Stimulated activated memory B cell treated with anti-CD40 and anti-IgM and Interleukin-4, amounts not matched to agents 10 μg/mL and 1 μg/mL and 100 μg/mL, for 72 hours (primary cell): ENCODE measurements at regions not wholly inside any gene's neighbourhood (a gene's known extent, or its start where the extent isn't known, plus 50 kb on each side); places are given as distances from the start of the nearest gene placed in this dataset.
"Not testable (repeated sequence)": the region's sequence is repeated elsewhere in the genome, so short reads cannot be mapped to it uniquely, and the experiment has no call there.

Experiments
- ATAC-seq: fragments of 150-1000 bp; cut with Tn5 transposase; 2 replicates; pipeline ENCODE4 v1.10.0; 2021
- H3K27ac Mint-ChIP-seq: one replicate; pipeline ENCODE4 v1.8.0; 2022; ENCODE audit warnings: mild to moderate bottlenecking, mixed read lengths
- H3K27me3 Mint-ChIP-seq: one replicate; pipeline ENCODE4 v1.8.0; 2022; ENCODE audit warnings: mixed read lengths
- H3K36me3 Mint-ChIP-seq: one replicate; pipeline ENCODE4 v1.8.0; 2022; ENCODE audit warnings: mixed read lengths
- H3K4me1 Mint-ChIP-seq: one replicate; pipeline ENCODE4 v1.8.0; 2022; ENCODE audit warnings: mixed read lengths
- H3K4me3 Mint-ChIP-seq: one replicate; pipeline ENCODE4 v1.8.0; 2022; ENCODE audit warnings: mild to moderate bottlenecking, moderate library complexity, mixed read lengths
- H3K9me3 Mint-ChIP-seq: one replicate; pipeline ENCODE4 v1.8.0; 2022; ENCODE audit warnings: mixed read lengths

DNA sequence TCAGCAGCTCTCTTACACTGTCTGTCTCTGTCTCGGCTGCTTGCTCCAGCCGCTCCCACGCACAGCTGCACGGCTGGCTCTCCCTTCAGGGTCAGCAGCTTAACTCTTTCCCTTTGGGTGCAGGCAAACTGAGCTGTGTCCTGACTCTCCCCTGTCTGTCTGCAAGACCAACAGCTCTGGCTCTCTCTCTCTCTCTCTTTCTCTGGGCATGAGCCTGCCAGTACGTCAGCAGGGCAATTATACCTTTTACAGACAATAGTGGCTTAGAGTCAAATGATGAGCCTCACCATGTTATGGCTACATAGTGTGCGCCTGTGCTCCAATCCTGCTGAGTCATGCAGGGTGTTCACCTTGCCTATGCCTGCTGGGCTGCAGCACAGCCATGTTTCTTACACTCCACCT, 120.5 kb upstream of the DDHD1 start:
- Mint-ChIP-seq H3K36me3 (no peaks in the 10 kb centered on the region), H3K9me3 (no peaks in the 10 kb centered on the region), H3K4me3 (no peak overlapping the region), H3K4me1 (no peaks in the 10 kb centered on the region), H3K27me3 (no peaks in the 10 kb centered on the region), H3K27ac (no peak overlapping the region)
- ATAC-seq, result no peak

- no peak overlapping the region for H3K4me3 Mint-ChIP-seq
- no peaks in the 10 kb centered on the region for H3K4me1 Mint-ChIP-seq
- peaks cover 6% of the 10 kb centered on the region for H3K36me3 Mint-ChIP-seq
- peaks cover 10% of the 10 kb centered on the region for H3K9me3 Mint-ChIP-seq
- H3K27ac Mint-ChIP-seq, result no peak overlapping the region
- no peaks in the 10 kb centered on the region for H3K27me3 Mint-ChIP-seq
- no peak for ATAC-seq
Measured at GRCh38 chr14:53265025-53265424, 111.9 kb upstream of the DDHD1 start.

GRCh38 chr14:53260928-53261327, 107.8 kb upstream of the DDHD1 start:
- Mint-ChIP-seq H3K27me3 (no peaks in the 10 kb centered on the region), H3K4me1 (no peaks in the 10 kb centered on the region), H3K27ac (no peak overlapping the region), H3K9me3 (peaks cover 10% of the 10 kb centered on the region), H3K36me3 (peaks cover 6% of the 10 kb centered on the region), H3K4me3 (no peak overlapping the region)
- no peak for ATAC-seq

- no peak overlapping the region for H3K27ac Mint-ChIP-seq
- peaks cover 6% of the 10 kb centered on the region for H3K36me3 Mint-ChIP-seq
- no peaks in the 10 kb centered on the region for H3K4me1 Mint-ChIP-seq
- no peak for ATAC-seq
- H3K9me3 Mint-ChIP-seq, result peaks cover 10% of the 10 kb centered on the region
- H3K4me3 Mint-ChIP-seq, result no peak overlapping the region
- H3K27me3 Mint-ChIP-seq, result no peaks in the 10 kb centered on the region
Measured at GRCh38 chr14:53260286-53260685, 107.2 kb upstream of the DDHD1 start.

DNA sequence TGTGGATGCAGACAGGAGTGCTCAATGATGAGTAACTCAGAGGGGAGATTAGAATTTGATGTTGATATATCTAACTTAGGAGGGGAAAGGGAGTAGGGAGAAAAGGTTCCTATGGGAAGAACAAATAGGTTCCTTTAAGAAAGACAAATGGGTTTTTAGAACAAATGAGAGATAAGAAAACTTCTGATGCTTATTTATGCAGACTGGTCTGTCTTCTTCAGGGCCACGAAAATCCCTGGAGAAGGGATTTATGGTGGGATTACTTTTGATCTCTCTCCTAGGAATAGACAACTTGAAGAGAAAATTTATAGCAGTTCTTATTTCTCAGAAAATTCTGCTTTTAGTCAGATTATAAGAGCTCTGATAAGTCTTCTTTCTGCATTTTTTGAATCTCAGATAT, 99.0 kb upstream of the DDHD1 start:
- Mint-ChIP-seq H3K9me3 (peaks cover 15% of the 10 kb centered on the region), H3K4me1 (no peaks in the 10 kb centered on the region), H3K4me3 (no peak overlapping the region), H3K27me3 (no peaks in the 10 kb centered on the region), H3K36me3 (peaks cover 4% of the 10 kb centered on the region), H3K27ac (no peak overlapping the region)
- ATAC-seq, result no peak

GRCh38 chr14:53249059-53249458, 95.9 kb upstream of the DDHD1 start:
- no peaks in the 10 kb centered on the region for H3K4me1 Mint-ChIP-seq
- H3K36me3 Mint-ChIP-seq, result peaks cover 17% of the 10 kb centered on the region
- no peak for ATAC-seq
- H3K27me3 Mint-ChIP-seq, result no peaks in the 10 kb centered on the region
- H3K27ac Mint-ChIP-seq, result no peak overlapping the region
- H3K9me3 Mint-ChIP-seq, result peaks cover 22% of the 10 kb centered on the region
- H3K4me3 Mint-ChIP-seq, result no peak overlapping the region

DNA sequence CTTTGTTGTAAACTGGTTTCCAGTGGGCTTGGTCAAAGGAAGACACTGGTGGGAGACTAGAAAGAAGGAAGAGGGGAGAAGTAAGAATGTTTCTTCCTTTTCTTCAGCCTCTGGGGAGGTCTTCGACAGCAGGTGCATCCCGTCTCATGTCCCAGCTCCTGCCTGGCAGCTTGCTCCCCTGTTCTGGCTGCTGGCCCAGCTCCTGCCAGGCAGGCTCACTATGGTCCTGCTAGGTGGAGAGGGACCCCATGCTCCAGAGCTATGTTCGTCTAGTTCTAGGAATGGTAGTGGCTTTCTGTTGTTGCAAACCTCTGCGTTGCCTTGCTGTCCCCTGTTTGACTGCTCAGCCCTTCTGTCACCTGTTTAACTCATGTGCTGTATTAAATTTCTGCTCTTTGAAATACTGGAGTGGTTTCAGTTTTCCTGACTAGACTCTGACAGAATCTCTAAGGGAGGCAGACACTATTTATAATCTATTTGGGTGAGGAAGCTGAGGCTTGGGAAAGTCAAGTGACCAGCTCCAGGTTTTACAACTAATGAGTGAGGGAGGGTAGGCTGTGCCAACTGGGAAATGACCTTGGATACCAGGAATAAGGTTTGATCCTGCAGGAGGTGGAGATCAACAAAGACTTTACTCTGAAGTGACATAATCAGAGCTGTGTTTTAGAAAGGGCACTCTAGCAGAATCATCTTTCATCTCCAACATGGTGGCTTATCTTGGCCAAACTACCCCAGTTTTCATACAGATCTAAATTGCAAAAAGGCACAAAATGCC, 94.7 kb upstream of the DDHD1 start:
- H3K4me3 Mint-ChIP-seq, result no peak overlapping the region
- H3K4me1 Mint-ChIP-seq, result no peaks in the 10 kb centered on the region
- H3K36me3 Mint-ChIP-seq, result peaks cover 15% of the 10 kb centered on the region
- no peaks in the 10 kb centered on the region for H3K27me3 Mint-ChIP-seq
- H3K27ac Mint-ChIP-seq, result no peak overlapping the region
- ATAC-seq, result no peak
- peaks cover 18% of the 10 kb centered on the region for H3K9me3 Mint-ChIP-seq

DNA sequence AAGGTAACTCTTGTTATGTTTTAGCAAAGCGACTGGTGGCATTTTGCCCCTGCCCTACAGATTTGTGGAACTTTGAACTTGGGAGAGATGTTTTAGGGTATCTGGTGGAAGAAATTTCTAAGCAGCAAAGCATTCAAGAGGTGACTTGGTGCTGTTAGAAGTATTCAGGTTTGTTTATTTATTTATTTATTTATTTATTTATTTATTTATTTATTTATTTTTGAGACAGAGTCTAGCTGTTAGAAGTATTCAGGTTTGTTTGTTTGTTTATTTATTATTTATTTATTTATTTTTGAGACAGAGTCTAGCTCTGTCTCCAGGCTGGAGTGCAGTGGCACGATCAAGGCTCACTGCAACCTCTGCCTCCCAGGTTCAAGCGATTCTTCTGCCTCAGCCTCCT, 89.8 kb upstream of the DDHD1 start:
- not testable (repeated sequence) for H3K27me3 Mint-ChIP-seq, H3K27ac Mint-ChIP-seq, H3K4me1 Mint-ChIP-seq, ATAC-seq, H3K4me3 Mint-ChIP-seq
- Mint-ChIP-seq H3K9me3 (peaks cover 22% of the 10 kb centered on the region), H3K36me3 (peaks cover 26% of the 10 kb centered on the region)

DNA sequence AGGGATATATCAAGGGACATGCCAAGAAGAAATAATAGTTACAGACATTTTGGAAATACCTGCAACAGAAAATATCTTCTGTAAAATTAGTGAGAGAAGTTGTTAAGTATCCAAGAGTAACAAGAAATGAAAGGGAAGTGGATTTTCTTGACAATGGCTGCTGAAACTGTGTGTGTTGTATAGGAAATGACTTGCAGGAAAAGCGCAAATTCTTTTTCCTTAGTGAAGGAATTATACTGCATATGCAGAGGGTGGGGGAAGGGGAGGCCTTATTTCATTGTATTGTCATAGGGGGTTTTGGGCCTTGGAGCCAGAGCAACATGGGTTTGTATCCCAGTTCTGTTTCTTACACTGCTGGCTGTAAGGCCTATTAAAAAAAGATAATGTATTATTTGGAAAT, 84.4 kb upstream of the DDHD1 start:
- peaks cover 15% of the 10 kb centered on the region for H3K36me3 Mint-ChIP-seq
- no peak overlapping the region for H3K27ac Mint-ChIP-seq
- peaks cover 5% of the 10 kb centered on the region for H3K9me3 Mint-ChIP-seq
- no peak for ATAC-seq
- H3K4me3 Mint-ChIP-seq, result no peak overlapping the region
- H3K27me3 Mint-ChIP-seq, result peaks cover under 1% of the 10 kb centered on the region
- no peaks in the 10 kb centered on the region for H3K4me1 Mint-ChIP-seq

DNA sequence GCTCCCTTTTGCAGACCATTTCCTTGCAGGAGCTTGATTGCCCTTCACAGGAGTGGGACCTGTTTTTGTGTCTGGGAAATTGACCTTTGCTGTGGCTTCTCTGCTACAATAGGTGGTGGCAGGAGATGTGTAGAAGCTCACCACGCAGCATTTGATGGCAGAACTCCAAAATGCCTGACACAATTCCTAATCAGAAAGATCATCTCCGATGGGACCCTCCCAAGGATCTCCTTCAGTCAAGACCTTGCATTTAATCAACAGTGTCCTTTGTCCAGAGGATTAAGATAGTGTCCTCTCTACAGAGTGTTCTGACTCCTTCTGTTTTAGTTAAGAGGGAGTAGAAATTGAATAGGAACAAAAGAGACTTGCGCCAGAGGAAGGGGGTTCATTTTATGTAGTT, 83.6 kb upstream of the DDHD1 start:
- no peaks in the 10 kb centered on the region for H3K4me1 Mint-ChIP-seq
- H3K9me3 Mint-ChIP-seq, result no peaks in the 10 kb centered on the region
- H3K4me3 Mint-ChIP-seq, result no peak overlapping the region
- no peak for ATAC-seq
- no peak overlapping the region for H3K27ac Mint-ChIP-seq
- H3K36me3 Mint-ChIP-seq, result peaks cover 7% of the 10 kb centered on the region
- peaks cover 8% of the 10 kb centered on the region for H3K27me3 Mint-ChIP-seq

DNA sequence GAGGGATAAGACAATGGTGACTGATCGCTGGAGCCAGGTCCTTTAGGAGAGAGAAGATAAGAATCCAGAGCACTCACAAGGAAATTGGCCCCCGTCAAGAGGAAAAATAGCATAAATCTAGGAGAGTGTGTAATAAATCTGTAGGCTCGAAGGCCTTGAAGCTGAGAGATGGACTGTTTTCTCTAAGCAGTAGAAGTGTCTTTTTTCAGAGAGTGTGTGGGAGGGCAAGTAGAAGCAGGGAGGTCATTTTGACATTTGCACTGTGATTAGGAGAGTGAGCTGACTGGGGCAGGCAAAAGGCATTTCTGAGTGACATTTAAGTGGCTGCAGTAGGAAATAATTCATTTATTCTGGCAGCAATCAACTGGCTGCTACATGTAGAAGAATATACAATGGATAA, 78.0 kb upstream of the DDHD1 start:
- no peak overlapping the region for H3K4me3 Mint-ChIP-seq
- no peaks in the 10 kb centered on the region for H3K4me1 Mint-ChIP-seq
- ATAC-seq, result no peak
- peaks cover 10% of the 10 kb centered on the region for H3K27me3 Mint-ChIP-seq
- peaks cover 2% of the 10 kb centered on the region for H3K9me3 Mint-ChIP-seq
- peaks cover 15% of the 10 kb centered on the region for H3K36me3 Mint-ChIP-seq
- H3K27ac Mint-ChIP-seq, result no peak overlapping the region

- Mint-ChIP-seq H3K4me3 (no peak overlapping the region), H3K9me3 (peaks cover 11% of the 10 kb centered on the region), H3K27ac (no peak overlapping the region), H3K4me1 (no peaks in the 10 kb centered on the region), H3K27me3 (peaks cover 14% of the 10 kb centered on the region), H3K36me3 (peaks cover 32% of the 10 kb centered on the region)
- no peak for ATAC-seq
Measured at GRCh38 chr14:53228966-53229365, 75.8 kb upstream of the DDHD1 start.

- Mint-ChIP-seq H3K27me3 (peaks cover 11% of the 10 kb centered on the region), H3K9me3 (peaks cover 14% of the 10 kb centered on the region), H3K27ac (no peak overlapping the region), H3K4me1 (no peaks in the 10 kb centered on the region), H3K36me3 (peaks cover 26% of the 10 kb centered on the region), H3K4me3 (no peak overlapping the region)
- no peak for ATAC-seq
Measured at GRCh38 chr14:53227154-53227718, 74.1 kb upstream of the DDHD1 start.

DNA sequence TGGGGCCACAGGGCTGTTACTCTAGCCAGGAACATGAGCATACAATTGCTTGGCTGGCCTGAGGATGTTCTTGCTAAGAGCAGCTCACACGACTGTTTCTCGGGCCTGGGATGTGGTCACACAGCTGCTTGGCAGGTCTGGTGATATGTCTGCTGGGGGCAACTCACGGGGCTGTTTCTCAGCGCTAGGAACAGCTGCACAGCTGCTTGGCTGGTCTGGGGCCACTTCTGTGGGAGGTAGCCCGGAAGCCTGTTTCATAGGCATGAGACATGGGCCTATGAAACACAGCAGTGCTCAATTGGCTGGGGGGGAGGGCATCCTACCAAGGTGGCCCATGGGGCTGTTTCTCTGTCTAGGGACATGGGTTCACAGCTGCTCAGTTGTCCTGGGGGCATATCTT, 73.4 kb upstream of the DDHD1 start:
- H3K36me3 Mint-ChIP-seq, result peaks cover 26% of the 10 kb centered on the region
- peaks cover 6% of the 10 kb centered on the region for H3K27me3 Mint-ChIP-seq
- H3K27ac Mint-ChIP-seq, result no peak overlapping the region
- H3K4me1 Mint-ChIP-seq, result no peaks in the 10 kb centered on the region
- ATAC-seq, result no peak
- H3K9me3 Mint-ChIP-seq, result peaks cover 14% of the 10 kb centered on the region
- H3K4me3 Mint-ChIP-seq, result no peak overlapping the region

DNA sequence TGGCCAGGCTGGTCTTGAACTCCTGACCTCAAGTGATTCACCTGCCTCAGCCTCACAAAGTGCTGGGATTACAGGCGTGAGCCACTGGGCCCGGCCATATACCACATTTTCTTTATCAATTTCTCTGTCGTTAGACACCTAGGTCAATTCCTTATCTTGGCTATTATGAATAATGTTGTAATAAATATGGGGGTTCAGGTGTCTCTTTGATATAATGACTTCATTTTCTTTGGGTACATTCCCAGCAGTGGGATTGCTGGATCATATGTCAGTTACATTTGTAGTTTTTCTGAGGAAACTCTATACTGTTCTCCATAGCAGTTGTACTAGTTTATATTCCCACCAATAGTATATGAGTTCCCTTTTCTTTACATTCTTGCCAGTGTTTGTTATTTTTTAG, 67.8 kb upstream of the DDHD1 start:
- Mint-ChIP-seq H3K4me1 (peaks cover 13% of the 10 kb centered on the region), H3K27ac (no peak overlapping the region), H3K36me3 (peaks cover 15% of the 10 kb centered on the region), H3K9me3 (peaks cover 10% of the 10 kb centered on the region), H3K4me3 (no peak overlapping the region), H3K27me3 (peaks cover 2% of the 10 kb centered on the region)
- ATAC-seq, result no peak

DNA sequence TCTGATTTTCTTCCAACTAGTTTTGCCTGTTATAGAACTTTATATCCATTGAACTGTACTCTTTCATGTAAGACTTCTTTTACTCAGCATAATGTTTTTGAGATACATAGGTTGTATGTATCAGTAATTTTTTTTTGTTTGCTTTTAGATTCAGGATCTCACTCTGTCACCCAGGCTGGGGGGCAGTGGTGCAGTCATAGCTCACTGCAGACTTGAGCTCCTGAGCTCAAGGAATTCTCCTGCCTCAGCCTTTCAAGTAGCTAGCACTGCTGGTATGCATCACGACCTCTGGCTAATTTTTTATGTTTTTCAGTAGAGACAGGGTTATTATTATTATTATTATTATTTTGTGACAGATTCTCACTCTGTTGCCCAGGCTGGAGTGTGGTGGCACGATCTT, 65.0 kb upstream of the DDHD1 start:
- H3K36me3 Mint-ChIP-seq, result no peaks in the 10 kb centered on the region
- peak overlapping the region; percentile 81 for H3K27ac Mint-ChIP-seq
- peaks cover 13% of the 10 kb centered on the region for H3K4me1 Mint-ChIP-seq
- peaks cover under 1% of the 10 kb centered on the region for H3K9me3 Mint-ChIP-seq
- ATAC-seq, result no peak
- no peaks in the 10 kb centered on the region for H3K27me3 Mint-ChIP-seq
- peak overlapping the region; percentile 90 for H3K4me3 Mint-ChIP-seq
